ENCODE measurements at regions not wholly inside any gene's neighbourhood (a gene's known extent, or its start where the extent isn't known, plus 50 kb on each side); places are given as distances from the start of the nearest gene placed in this dataset.
A peak's percentile ranks its signal among the peaks of the same experiment; 100 is the strongest.

GRCh38 chr4:148999924-149000323 lies 557.7 kb upstream of the NR3C2 start:
- no peaks in the 10 kb centered on the region for H3K36me3 Mint-ChIP-seq
- ATAC-seq (no peak), DNase-seq (no peak)
- no peaks in the 10 kb centered on the region for H3K4me1 Mint-ChIP-seq
- H3K9me3 Mint-ChIP-seq: peaks cover 0 to 3% (median 0%) of the 10 kb centered on the region in 9 donors
- no peak overlapping the region for H3K4me3 Mint-ChIP-seq
- POLR2A ChIA-PET: no interaction called here
- peaks cover 0 to 3% (median 1%) of the 10 kb centered on the region in 5 donors for H3K27me3 Mint-ChIP-seq
- no peak overlapping the region for H3K27ac Mint-ChIP-seq

GRCh38 chr4:148998719-148999118 lies 556.5 kb upstream of the NR3C2 start:
- no peak overlapping the region for H3K27ac Mint-ChIP-seq
- DNase-seq (no peak), ATAC-seq (no peak)
- peaks cover 0 to 3% (median 2%) of the 10 kb centered on the region in 5 donors for H3K27me3 Mint-ChIP-seq
- no peak overlapping the region for H3K4me3 Mint-ChIP-seq
- H3K9me3 Mint-ChIP-seq: peaks cover 0 to 3% (median 0%) of the 10 kb centered on the region in 9 donors
- POLR2A ChIA-PET: no interaction called here
- H3K36me3 Mint-ChIP-seq: no peaks in the 10 kb centered on the region
- no peaks in the 10 kb centered on the region for H3K4me1 Mint-ChIP-seq

DNA sequence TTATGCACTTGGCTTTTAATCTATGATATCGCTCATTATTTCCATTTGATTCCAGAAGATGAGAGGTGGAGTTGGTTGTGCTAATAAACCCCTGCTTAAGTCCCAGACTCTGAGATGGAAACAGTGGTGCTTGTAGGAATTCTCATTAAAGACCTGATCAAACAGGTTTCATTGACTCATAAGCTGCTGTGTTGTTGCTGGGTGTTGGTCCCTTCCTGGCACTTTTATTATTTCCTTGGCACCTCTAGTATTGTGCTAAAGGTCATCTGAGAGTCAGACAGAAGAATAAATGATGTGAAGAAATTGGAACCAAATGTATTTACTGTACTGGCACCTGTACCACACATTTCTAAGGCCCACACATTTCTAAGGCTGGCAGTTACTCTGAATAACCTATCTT lies 544.7 kb upstream of the NR3C2 start:
- no peak for ATAC-seq
- no peaks in the 10 kb centered on the region for H3K4me1 Mint-ChIP-seq
- POLR2A ChIA-PET: no interaction called here
- H3K27ac Mint-ChIP-seq: no peak overlapping the region
- H3K27me3 Mint-ChIP-seq: peaks cover 0 to 3% (median 0%) of the 10 kb centered on the region in 5 donors
- H3K4me3 Mint-ChIP-seq: no peak overlapping the region
- peaks cover 0 to 7% (median 3%) of the 10 kb centered on the region in 9 donors for H3K9me3 Mint-ChIP-seq
- H3K36me3 Mint-ChIP-seq: peaks cover 0 to 4% (median 0%) of the 10 kb centered on the region in 3 donors
- DNase-seq: no peak

- H3K36me3 Mint-ChIP-seq: peaks cover 0 to 4% (median 0%) of the 10 kb centered on the region in 3 donors
- peaks cover 0 to 7% (median 3%) of the 10 kb centered on the region in 9 donors for H3K9me3 Mint-ChIP-seq
- no peak overlapping the region for H3K27ac Mint-ChIP-seq
- H3K4me1 Mint-ChIP-seq: no peaks in the 10 kb centered on the region
- H3K27me3 Mint-ChIP-seq: no peaks in the 10 kb centered on the region
- DNase-seq: no peak
- no peak overlapping the region for H3K4me3 Mint-ChIP-seq
- no peak for ATAC-seq
- POLR2A ChIA-PET: no interaction called here
Observed at GRCh38 chr4:148984951-148985350, 542.7 kb upstream of the NR3C2 start.

DNA sequence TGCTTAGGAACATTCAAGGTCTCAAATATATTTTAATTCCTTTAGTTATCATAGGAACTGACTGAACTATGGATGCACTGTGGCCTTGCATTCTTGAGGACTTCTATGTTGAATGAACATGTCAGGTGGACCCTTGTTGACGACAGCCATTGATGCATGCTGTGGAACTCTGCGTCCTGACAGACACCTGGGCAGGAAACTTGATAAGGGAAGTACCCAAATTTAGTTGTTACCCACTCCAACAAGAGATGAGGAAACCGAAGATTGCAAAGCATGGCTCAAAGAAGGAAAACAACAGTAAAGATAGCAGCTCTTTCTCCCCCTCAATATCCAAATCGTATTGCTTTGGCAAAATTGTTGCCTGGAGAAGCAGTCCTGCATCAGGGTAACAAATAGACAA lies 540.0 kb upstream of the NR3C2 start:
- ATAC-seq: no peak
- Mint-ChIP-seq H3K27ac (no peak overlapping the region), H3K4me3 (no peak overlapping the region), H3K27me3 (peaks cover 0 to 4% (median 0%) of the 10 kb centered on the region in 5 donors), H3K4me1 (no peaks in the 10 kb centered on the region), H3K36me3 (peaks cover 0 to 4% (median 0%) of the 10 kb centered on the region in 3 donors), H3K9me3 (peaks cover 0 to 11% (median 6%) of the 10 kb centered on the region in 9 donors)
- POLR2A ChIA-PET: no interaction called here
- no peak for DNase-seq

GRCh38 chr4:148980782-148981480 lies 538.7 kb upstream of the NR3C2 start:
- Mint-ChIP-seq H3K36me3 (no peaks in the 10 kb centered on the region), H3K27ac (no peak overlapping the region), H3K4me1 (no peaks in the 10 kb centered on the region), H3K9me3 (peaks cover 0 to 7% (median 3%) of the 10 kb centered on the region in 9 donors), H3K27me3 (peaks cover 0 to 4% (median 0%) of the 10 kb centered on the region in 5 donors), H3K4me3 (peak overlapping the region in 1 of 10 donors; percentile 48)
- ATAC-seq (no peak), DNase-seq (no peak)
- POLR2A ChIA-PET: no interaction called here

DNA sequence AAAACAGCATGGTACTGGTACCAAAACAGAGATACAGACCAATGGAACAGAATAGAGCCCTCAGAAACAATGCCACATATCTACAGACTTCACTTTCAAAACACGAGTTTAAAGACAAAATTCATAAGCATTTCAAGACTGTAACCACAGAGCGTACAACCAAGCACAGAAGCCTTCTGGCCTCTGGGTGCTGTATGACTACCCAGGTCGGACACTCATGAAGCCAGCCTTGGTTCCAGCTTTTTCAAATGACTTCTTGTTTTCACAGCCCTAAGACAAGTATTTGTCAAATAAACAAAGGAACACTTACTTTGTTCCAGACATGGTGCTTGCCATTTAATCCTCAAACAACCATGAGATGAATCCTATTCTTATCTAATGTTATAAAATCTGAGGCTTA lies 536.1 kb upstream of the NR3C2 start:
- POLR2A ChIA-PET: no interaction called here
- DNase-seq: no peak
- no peak for ATAC-seq
- H3K27ac Mint-ChIP-seq: no peak overlapping the region
- no peaks in the 10 kb centered on the region for H3K4me1 Mint-ChIP-seq
- H3K36me3 Mint-ChIP-seq: no peaks in the 10 kb centered on the region
- H3K4me3 Mint-ChIP-seq: no peak overlapping the region
- H3K27me3 Mint-ChIP-seq: peaks cover 0 to 4% (median 0%) of the 10 kb centered on the region in 5 donors
- peaks cover 0 to 9% (median 3%) of the 10 kb centered on the region in 9 donors for H3K9me3 Mint-ChIP-seq

GRCh38 chr4:148975464-148975863 lies 533.2 kb upstream of the NR3C2 start:
- POLR2A ChIA-PET: no interaction called here
- Mint-ChIP-seq H3K4me1 (no peaks in the 10 kb centered on the region), H3K36me3 (no peaks in the 10 kb centered on the region), H3K27ac (no peak overlapping the region), H3K9me3 (peaks cover 0 to 13% (median 5%) of the 10 kb centered on the region in 9 donors), H3K4me3 (no peak overlapping the region), H3K27me3 (peaks cover 0 to 4% (median 0%) of the 10 kb centered on the region in 5 donors)
- ATAC-seq: no peak
- DNase-seq: no peak

- ATAC-seq (no peak), DNase-seq (no peak)
- Mint-ChIP-seq H3K4me3 (no peak overlapping the region), H3K27ac (no peak overlapping the region), H3K9me3 (peaks cover 0 to 5% (median 0%) of the 10 kb centered on the region in 9 donors), H3K4me1 (no peaks in the 10 kb centered on the region), H3K36me3 (peaks cover 0 to 14% (median 0%) of the 10 kb centered on the region in 3 donors), H3K27me3 (peaks cover 0 to 13% (median 3%) of the 10 kb centered on the region in 5 donors)
- POLR2A ChIA-PET: no interaction called here
Observed at GRCh38 chr4:148965080-148965479, 522.9 kb upstream of the NR3C2 start.

DNA sequence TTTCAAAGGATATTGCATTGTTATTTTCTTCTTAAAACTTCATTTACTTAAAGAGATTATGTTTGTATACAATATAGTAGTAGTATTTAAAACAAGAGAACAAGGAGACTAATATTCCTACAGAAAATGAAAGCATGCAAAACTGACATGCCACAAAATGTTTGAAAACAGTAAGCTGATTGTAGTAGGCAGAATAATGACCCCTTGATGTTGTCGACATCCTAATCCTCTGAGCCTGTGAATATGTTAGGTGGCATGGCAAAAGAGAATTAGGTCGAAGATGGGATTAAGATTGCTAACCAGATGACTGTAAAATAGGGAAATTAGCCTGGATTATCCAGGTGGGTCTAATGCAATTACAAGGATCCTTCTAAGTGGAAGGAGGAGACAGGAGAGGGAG lies 522.2 kb upstream of the NR3C2 start:
- peaks cover 0 to 13% (median 3%) of the 10 kb centered on the region in 5 donors for H3K27me3 Mint-ChIP-seq
- H3K36me3 Mint-ChIP-seq: peaks cover 0 to 14% (median 0%) of the 10 kb centered on the region in 3 donors
- no peak for ATAC-seq
- no peak overlapping the region for H3K27ac Mint-ChIP-seq
- no peak overlapping the region for H3K4me3 Mint-ChIP-seq
- POLR2A ChIA-PET: no interaction called here
- no peak for DNase-seq
- H3K4me1 Mint-ChIP-seq: no peaks in the 10 kb centered on the region
- peaks cover 0 to 5% (median 0%) of the 10 kb centered on the region in 9 donors for H3K9me3 Mint-ChIP-seq

DNA sequence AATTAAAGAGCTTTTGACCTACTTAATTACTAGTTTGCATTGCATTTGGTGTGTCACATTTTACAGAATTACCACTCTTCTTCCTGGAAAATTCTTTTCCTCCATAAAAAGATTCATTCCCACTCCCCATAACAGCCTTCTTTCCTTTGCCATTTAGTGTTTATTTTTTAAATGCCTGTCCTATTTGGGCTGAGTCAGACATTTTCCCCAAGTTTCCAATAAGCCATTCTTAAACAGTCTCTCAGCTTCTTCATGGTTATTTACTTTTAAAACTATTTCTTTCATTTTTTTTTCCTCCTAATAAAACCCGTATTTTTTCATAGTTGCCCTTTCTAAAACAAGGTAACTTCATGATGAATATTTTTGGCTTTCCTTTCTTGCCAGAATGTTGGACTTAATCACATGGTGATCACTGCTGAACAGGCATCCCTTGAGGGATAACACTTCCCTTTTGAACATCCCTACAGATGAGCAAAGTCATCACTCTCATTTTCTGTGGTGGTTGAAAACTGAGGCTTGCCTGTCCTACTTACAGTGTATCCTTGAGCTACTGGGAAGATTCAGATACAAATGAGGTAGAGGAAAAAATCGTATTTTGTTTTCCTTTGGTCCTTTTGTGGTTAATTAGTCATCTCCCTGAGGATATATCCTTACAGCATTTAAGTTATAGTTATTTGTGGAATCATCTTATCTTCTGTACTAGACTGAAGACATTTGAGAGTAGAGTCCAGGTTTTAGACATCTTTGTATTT lies 520.5 kb upstream of the NR3C2 start:
- Mint-ChIP-seq H3K36me3 (peaks cover 0 to 14% (median 0%) of the 10 kb centered on the region in 3 donors), H3K4me3 (no peak overlapping the region), H3K9me3 (peaks cover 0 to 5% (median 0%) of the 10 kb centered on the region in 9 donors), H3K4me1 (no peaks in the 10 kb centered on the region), H3K27me3 (peaks cover 0 to 13% (median 3%) of the 10 kb centered on the region in 5 donors), H3K27ac (no peak overlapping the region)
- DNase-seq (no peak), ATAC-seq (no peak)
- POLR2A ChIA-PET: no interaction called here

DNA sequence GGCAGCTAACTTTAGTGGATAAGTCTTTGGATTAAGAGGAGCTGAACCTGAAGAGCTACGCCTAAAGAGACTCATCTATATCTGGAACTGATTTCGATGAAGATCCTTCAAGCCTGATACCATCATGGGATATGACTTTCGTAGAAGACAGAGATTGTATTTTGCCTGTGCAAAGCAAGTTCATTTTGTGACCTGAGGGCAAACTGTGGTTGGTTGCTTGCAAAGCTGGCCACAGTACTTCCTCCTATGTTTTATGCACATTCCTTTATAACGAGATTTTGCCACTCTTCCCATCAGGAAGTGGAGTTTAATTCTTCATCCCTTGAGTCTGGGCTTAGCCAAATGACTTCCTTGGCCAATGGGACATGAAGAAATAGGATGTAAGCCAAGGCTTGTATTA lies 519.3 kb upstream of the NR3C2 start:
- H3K4me3 Mint-ChIP-seq: no peak overlapping the region
- H3K9me3 Mint-ChIP-seq: peaks cover 0 to 7% (median 0%) of the 10 kb centered on the region in 9 donors
- peaks cover 0 to 16% (median 3%) of the 10 kb centered on the region in 5 donors for H3K27me3 Mint-ChIP-seq
- H3K36me3 Mint-ChIP-seq: peaks cover 0 to 14% (median 0%) of the 10 kb centered on the region in 3 donors
- POLR2A ChIA-PET: no interaction called here
- ATAC-seq (no peak), DNase-seq (no peak)
- no peaks in the 10 kb centered on the region for H3K4me1 Mint-ChIP-seq
- H3K27ac Mint-ChIP-seq: no peak overlapping the region

DNA sequence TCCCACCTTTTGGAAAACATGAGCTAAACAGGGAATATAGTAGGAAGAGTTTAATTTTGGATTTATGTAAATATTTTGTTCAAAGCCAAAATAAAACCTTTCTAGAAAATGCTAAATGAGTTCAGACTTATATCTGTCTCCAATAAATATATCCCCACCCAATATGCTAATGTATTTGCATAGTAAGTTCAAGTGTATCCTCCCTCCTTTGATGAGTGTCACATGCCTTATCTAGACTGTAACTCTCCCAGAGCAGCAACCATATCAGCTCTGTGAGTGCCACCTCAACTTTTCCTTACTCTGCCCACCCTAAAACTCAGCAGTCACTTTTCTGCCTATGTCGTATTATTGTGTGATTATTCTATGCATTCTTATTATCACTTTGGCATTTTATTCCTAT lies 516.1 kb upstream of the NR3C2 start:
- Mint-ChIP-seq H3K36me3 (peaks cover 0 to 11% (median 0%) of the 10 kb centered on the region in 3 donors), H3K27ac (no peak overlapping the region), H3K27me3 (peaks cover 0 to 6% (median 0%) of the 10 kb centered on the region in 5 donors), H3K4me3 (no peak overlapping the region), H3K9me3 (peaks cover 0 to 7% (median 0%) of the 10 kb centered on the region in 9 donors), H3K4me1 (no peaks in the 10 kb centered on the region)
- no peak for ATAC-seq
- DNase-seq: no peak
- POLR2A ChIA-PET: no interaction called here

Data from naive thymus-derived CD8-positive, alpha-beta T cell (primary cell).